ENCODE measurements at regions not wholly inside any gene's neighbourhood (a gene's known extent, or its start where the extent isn't known, plus 50 kb on each side); places are given as distances from the start of the nearest gene placed in this dataset.

GRCh38 chr13:32829269-32829668 lies 187.0 kb upstream of the KL start:
- TF ChIP-seq CTCF (IDR thresholded peaks at IDR 0.05) (no peak), REST (IDR thresholded peaks at IDR 0.05; ENCODE audit: insufficient read depth in 1 of 2, low read depth in 2 of 2, low read length in 1 of 2) (no peak), POLR2AphosphoS5 (IDR thresholded peaks at IDR 0.05; ENCODE audit: low read depth, low read length) (no peak)

Measured in Panc1 (cell line).